GM21381 (cell line): ENCODE measurements at regions not wholly inside any gene's neighbourhood (a gene's known extent, or its start where the extent isn't known, plus 50 kb on each side); places are given as distances from the start of the nearest gene placed in this dataset.
"Not testable (repeated sequence)": the region's sequence is repeated elsewhere in the genome, so short reads cannot be mapped to it uniquely, and the experiment has no call there.

Experiments used
- ATAC-seq: cut with Tn5 transposase; IDR thresholded peaks from one replicate; pipeline ENCODE4 v1.9.1; 2021; ENCODE audit warnings: mild to moderate bottlenecking, moderate library complexity; ENCODE audit not compliant: unreplicated experiment

- no peak for ATAC-seq
These were observed 1522.9 kb downstream of the PCDH18 start for GRCh38 chr4:136009258-136009832.

GRCh38 chr4:136007991-136008390 lies 1524.3 kb downstream of the PCDH18 start:
- no peak for ATAC-seq

GRCh38 chr4:136002316-136002715 lies 1530.0 kb downstream of the PCDH18 start:
- no peak for ATAC-seq

GRCh38 chr4:136001791-136002190 lies 1530.5 kb downstream of the PCDH18 start:
- ATAC-seq, result no peak

- no peak for ATAC-seq
These were observed 1532.0 kb downstream of the PCDH18 start for GRCh38 chr4:136000246-136000645.

- no peak for ATAC-seq
These were observed 1537.9 kb downstream of the PCDH18 start for GRCh38 chr4:135994360-135994759.

- no peak for ATAC-seq
These were observed 1555.4 kb downstream of the PCDH18 start for GRCh38 chr4:135976860-135977259.

- no peak for ATAC-seq
These were observed 1565.4 kb downstream of the PCDH18 start for GRCh38 chr4:135966936-135967335.

GRCh38 chr4:135963009-135963408 lies 1569.3 kb downstream of the PCDH18 start:
- ATAC-seq, result no peak

GRCh38 chr4:135949931-135950330 lies 1582.4 kb downstream of the PCDH18 start:
- ATAC-seq, result no peak

- ATAC-seq, result no peak
These were observed 1583.5 kb downstream of the PCDH18 start for GRCh38 chr4:135948797-135949196.

- ATAC-seq, result no peak
These were observed 1590.6 kb downstream of the PCDH18 start for GRCh38 chr4:135941671-135942070.

- no peak for ATAC-seq
These were observed 1598.3 kb downstream of the PCDH18 start for GRCh38 chr4:135934026-135934425.

- no peak for ATAC-seq
These were observed 1604.6 kb downstream of the PCDH18 start for GRCh38 chr4:135927651-135928050.

GRCh38 chr4:135921081-135921480 lies 1611.2 kb downstream of the PCDH18 start:
- ATAC-seq, result no peak

GRCh38 chr4:135917011-135917410 lies 1615.3 kb downstream of the PCDH18 start:
- ATAC-seq, result no peak

GRCh38 chr4:135900956-135901355 lies 1631.3 kb downstream of the PCDH18 start:
- no peak for ATAC-seq

- not testable (repeated sequence) for ATAC-seq
These were observed 1662.7 kb upstream of the PABPC4L start for GRCh38 chr4:135864304-135864703.

- ATAC-seq, result no peak
These were observed 1639.2 kb upstream of the PABPC4L start for GRCh38 chr4:135840781-135841180.

- ATAC-seq, result no peak
These were observed 1638.1 kb upstream of the PABPC4L start for GRCh38 chr4:135839712-135840111.

- ATAC-seq, result no peak
These were observed 1637.3 kb upstream of the PABPC4L start for GRCh38 chr4:135838889-135839288.

GRCh38 chr4:135834471-135834870 lies 1632.9 kb upstream of the PABPC4L start:
- no peak for ATAC-seq

- ATAC-seq, result no peak
These were observed 1631.9 kb upstream of the PABPC4L start for GRCh38 chr4:135833529-135833928.
